Panc1 (cell line): ENCODE measurements at regions not wholly inside any gene's neighbourhood (a gene's known extent, or its start where the extent isn't known, plus 50 kb on each side); places are given as distances from the start of the nearest gene placed in this dataset.

Experiments
- ATAC-seq: fragments of 200-7000 bp; cut with Tn5 transposase; 2 replicates; pipeline ENCODE4 v1.9.1; 2020; ENCODE audit warnings: mild to moderate bottlenecking, moderate library complexity
- BruUV-seq: library from RNA; stranded (reverse); fragments of 400-500 nt; replicated peaks from 2 replicates; lab custom pipeline; 2021; lab: Mats Ljungman, UMichigan
- CTCF ChIA-PET: fragments of 300-600 bp; sonication (Branson Sonifier 250); formaldehyde crosslinking; loops from one replicate; lab custom pipeline; 2022; ENCODE audit warnings: antibody characterized with exemption; lab: Charles Lee
- POLR2A ChIA-PET: fragments of 300-600 bp; sonication (Branson Sonifier 250); formaldehyde crosslinking; loops from one replicate; lab custom pipeline; 2022; ENCODE audit warnings: antibody characterized with exemption; lab: Charles Lee
- DNase-seq: peaks from one replicate; pipeline ENCODE4 v3.0.0-alpha.2; 2010; ENCODE audit warnings: low read depth, low spot score
- H3K27ac ChIP-seq: 2 replicates; pipeline ENCODE4 v1.5.1; 2011; ENCODE audit warnings: mild to moderate bottlenecking, low read length, inconsistent platforms
- H3K27me3 ChIP-seq: fragments of 200-500 bp; sonication (Bioruptor generic); 2 replicates; pipeline ENCODE4 v1.6.0; 2014; ENCODE audit warnings: low read length, inconsistent platforms; ENCODE audit not compliant: control insufficient read depth, insufficient read depth
- H3K36me3 ChIP-seq: fragments of 200-500 bp; sonication (Bioruptor generic); 2 replicates; pipeline ENCODE4 v1.5.1; 2014; ENCODE audit warnings: inconsistent platforms, mild to moderate bottlenecking, low read length, moderate library complexity; ENCODE audit not compliant: control insufficient read depth, insufficient read depth
- H3K4me1 ChIP-seq: 2 replicates; pipeline ENCODE4 v1.5.1; 2011; ENCODE audit warnings: inconsistent platforms, mild to moderate bottlenecking, low read length, moderate library complexity; ENCODE audit not compliant: control insufficient read depth, insufficient read depth
- H3K4me3 ChIP-seq, 2 experiments: 2 replicates each; pipeline ENCODE4 v1.5.1; 2011 to 2012; ENCODE audit warnings: low read depth in 2 of 2, low read length in 2 of 2, mild to moderate bottlenecking in 2 of 2, inconsistent platforms in 1 of 2, moderate library complexity in 1 of 2
- H3K9me3 ChIP-seq: fragments of 200-500 bp; sonication (Bioruptor generic); 2 replicates; pipeline ENCODE4 v1.5.1; 2014; ENCODE audit warnings: low read depth, mild to moderate bottlenecking, inconsistent platforms, low read length, moderate library complexity; ENCODE audit not compliant: control insufficient read depth, insufficient read depth
- CTCF ChIP-seq: fragments of 450-650 bp; IDR thresholded peaks from 2 replicates; pipeline ENCODE4 v1.5.1; 2017; ENCODE audit warnings: mild to moderate bottlenecking
- POLR2AphosphoS5 ChIP-seq: IDR thresholded peaks from 2 replicates; pipeline ENCODE4 v1.6.1; 2012; ENCODE audit warnings: mild to moderate bottlenecking, low read depth, low read length, moderate library complexity
- REST ChIP-seq, 2 experiments: IDR thresholded peaks; 2 replicates each; pipeline ENCODE4 v1.6.1; 2011 to 2012; ENCODE audit warnings: low read depth in 2 of 2, control low read depth in 1 of 2, low read length in 1 of 2, mild to moderate bottlenecking in 1 of 2, moderate library complexity in 1 of 2; ENCODE audit not compliant: insufficient read depth in 1 of 2
- SIN3A ChIP-seq: IDR thresholded peaks from 2 replicates; pipeline ENCODE4 v1.6.1; 2012; ENCODE audit warnings: low read depth, mild to moderate bottlenecking, low read length, moderate library complexity, borderline replicate concordance; ENCODE audit not compliant: insufficient read depth
- TCF7L2 ChIP-seq: IDR thresholded peaks from 2 replicates; pipeline ENCODE4 v1.6.1; 2011; ENCODE audit warnings: mild to moderate bottlenecking, low read depth, low read length, inconsistent platforms
- in situ Hi-C: cut with HindIII; loops from 2 replicates; pipeline ENCODE4 v1.10.0; 2016; ENCODE audit warnings: low sequenced_read_pairs, low pct_unique_long_range_greater_than_20kb
- intact Hi-C: fragments of 100-400 bp; cut with micrococcal nuclease; formaldehyde crosslinking; loops from one replicate; pipeline ENCODE4 v1.10.0; 2022; ENCODE audit not compliant: unreplicated experiment

GRCh38 chr3:55147856-55148720, 220.2 kb upstream of the LRTM1 start:
- Histone ChIP-seq H3K27me3 (no peaks in the 10 kb centered on the region; the same call in 1 of the 2 replicates), H3K27ac (no peak overlapping the region), H3K4me3 (no peak overlapping the region), H3K4me1 (no peaks in the 10 kb centered on the region), H3K9me3 (no peaks in the 10 kb centered on the region), H3K36me3 (no peaks in the 10 kb centered on the region)
- ATAC-seq: no peak
- intact Hi-C loops (no loop called here), in situ Hi-C loops (no loop called here)
- BruUV-seq: no TSS peak
- no peak for TF ChIP-seq REST (IDR thresholded peaks at IDR 0.05; ENCODE audit: insufficient read depth in 1 of 2, low read depth in 2 of 2, low read length in 1 of 2)
- no peak for TF ChIP-seq POLR2AphosphoS5
- no peak for DNase-seq
- POLR2A ChIA-PET: interaction anchor here (0.6 kb wide), 2 partner anchors 47 to 832 kb away, joined by 3 read pairs; no protein-coding TSS in a partner anchor
- CTCF ChIA-PET: no interaction called here

- Histone ChIP-seq H3K9me3 (no peaks in the 10 kb centered on the region), H3K36me3 (no peaks in the 10 kb centered on the region), H3K27ac (no peak overlapping the region), H3K27me3 (no peaks in the 10 kb centered on the region; the same call in 1 of the 2 replicates), H3K4me3 (no peak overlapping the region), H3K4me1 (no peaks in the 10 kb centered on the region)
- ATAC-seq (no peak), DNase-seq (no peak)
- CTCF ChIA-PET: no interaction called here
- POLR2A ChIA-PET: no interaction called here
- in situ Hi-C loops: no loop called here
- TF ChIP-seq TCF7L2: no peak
- no peak for TF ChIP-seq REST (IDR thresholded peaks at IDR 0.05; ENCODE audit: insufficient read depth in 1 of 2, low read depth in 2 of 2, low read length in 1 of 2)
- no peak for TF ChIP-seq SIN3A
- TF ChIP-seq POLR2AphosphoS5: no peak
- TF ChIP-seq CTCF: no peak
- no TSS peak for BruUV-seq
- intact Hi-C loops: no loop called here
These were observed 219.5 kb upstream of the LRTM1 start for GRCh38 chr3:55147406-55147805.
